MM.1S (cell line): ENCODE measurements at regions not wholly inside any gene's neighbourhood (a gene's known extent, or its start where the extent isn't known, plus 50 kb on each side); places are given as distances from the start of the nearest gene placed in this dataset.

Experiments used
- DNase-seq: peaks from one replicate; pipeline ENCODE4 v3.0.0-alpha.2; 2015
- H2AFZ ChIP-seq: fragments of 300-600 bp; sonication (generic); 2 replicates; pipeline ENCODE4 v1.6.0; 2016; ENCODE audit warnings: antibody characterized with exemption, low read length
- H3F3A ChIP-seq: fragments of 300-600 bp; sonication (generic); 2 replicates; pipeline ENCODE4 v1.6.1; 2016; ENCODE audit warnings: mild to moderate bottlenecking, antibody characterized with exemption, low read length, moderate library complexity, mixed read lengths; ENCODE audit not compliant: insufficient read depth
- H3K27ac ChIP-seq: fragments of 300-600 bp; sonication (generic); 2 replicates; pipeline ENCODE4 v1.5.1; 2016; ENCODE audit warnings: mild to moderate bottlenecking, low read length
- H3K27me3 ChIP-seq: fragments of 300-600 bp; sonication (generic); replicated peaks from 2 replicates; pipeline ENCODE4 v1.6.0; 2016; ENCODE audit warnings: low read length; ENCODE audit not compliant: insufficient read depth
- H3K36me3 ChIP-seq: fragments of 300-600 bp; sonication (generic); replicated peaks from 2 replicates; pipeline ENCODE4 v1.6.1; 2016; ENCODE audit warnings: mild to moderate bottlenecking, low read length, mixed read lengths; ENCODE audit not compliant: insufficient read depth
- H3K4me1 ChIP-seq: fragments of 300-600 bp; sonication (generic); 2 replicates; pipeline ENCODE4 v1.6.1; 2016; ENCODE audit warnings: low read length, mixed read lengths
- H3K4me2 ChIP-seq: fragments of 300-600 bp; sonication (generic); 2 replicates; pipeline ENCODE4 v1.6.0; 2016; ENCODE audit warnings: low read depth, low read length
- H3K4me3 ChIP-seq: fragments of 300-600 bp; sonication (generic); 2 replicates; pipeline ENCODE4 v1.5.1; 2016; ENCODE audit warnings: low read length, mixed read lengths
- H3K79me2 ChIP-seq: fragments of 300-600 bp; sonication (generic); 2 replicates; pipeline ENCODE4 v1.6.1; 2016; ENCODE audit warnings: mixed run types, low read length, mixed read lengths
- H3K9ac ChIP-seq: fragments of 300-600 bp; sonication (generic); 2 replicates; pipeline ENCODE4 v1.6.1; 2016; ENCODE audit warnings: low read length, mixed read lengths
- H3K9me2 ChIP-seq: fragments of 300-600 bp; sonication (generic); replicated peaks from 2 replicates; pipeline ENCODE4 v1.6.1; 2016; ENCODE audit warnings: mild to moderate bottlenecking, low read length, mixed read lengths; ENCODE audit not compliant: insufficient read depth
- H3K9me3 ChIP-seq: fragments of 300-600 bp; sonication (generic); replicated peaks from 2 replicates; pipeline ENCODE4 v1.6.1; 2016; ENCODE audit warnings: mild to moderate bottlenecking, low read length, mixed read lengths; ENCODE audit not compliant: insufficient read depth
- H4K20me1 ChIP-seq: fragments of 300-600 bp; sonication (generic); 2 replicates; pipeline ENCODE4 v1.6.1; 2016; ENCODE audit warnings: mild to moderate bottlenecking, low read length, moderate library complexity, mixed read lengths; ENCODE audit not compliant: insufficient read depth
- CTCF ChIP-seq: fragments of 300-600 bp; sonication (generic); IDR thresholded peaks from 2 replicates; pipeline ENCODE4 v1.5.1; 2016; ENCODE audit warnings: antibody characterized with exemption, low read length, mixed read lengths
- EZH2 ChIP-seq: fragments of 300-600 bp; sonication (generic); optimal IDR thresholded peaks from 2 replicates; pipeline ENCODE3; 2017; ENCODE audit warnings: low read depth, mild to moderate bottlenecking, antibody characterized with exemption, low read length, mixed read lengths
- EZH2phosphoT487 ChIP-seq: fragments of 300-600 bp; sonication (generic); IDR thresholded peaks from 2 replicates; pipeline ENCODE4 v1.6.1; 2018; ENCODE audit warnings: antibody characterized with exemption, low read length

- no peak overlapping the region for H3K4me2 ChIP-seq
- no peak overlapping the region for H3K27ac ChIP-seq
- no peaks in the 10 kb centered on the region for H3K36me3 ChIP-seq
- no peak overlapping the region for H2AFZ ChIP-seq
- no peaks in the 10 kb centered on the region for H4K20me1 ChIP-seq
- H3F3A ChIP-seq = no peaks in the 10 kb centered on the region
- no peaks in the 10 kb centered on the region for H3K9me3 ChIP-seq
- H3K4me1 ChIP-seq = no peaks in the 10 kb centered on the region
- TF ChIP-seq CTCF = no peak
- no peak for TF ChIP-seq EZH2phosphoT487
- TF ChIP-seq EZH2 = no peak
- H3K79me2 ChIP-seq = no peaks in the 10 kb centered on the region
- no peaks in the 10 kb centered on the region for H3K9me2 ChIP-seq
- DNase-seq = no peak
- no peak overlapping the region for H3K9ac ChIP-seq
- no peak overlapping the region for H3K4me3 ChIP-seq
- H3K27me3 ChIP-seq = no peaks in the 10 kb centered on the region
These were observed 127.2 kb upstream of the ZNF366 start for GRCh38 chr5:72634444-72634843.

GRCh38 chr5:72633649-72634048, 126.4 kb upstream of the ZNF366 start:
- H3K9me2 ChIP-seq = no peaks in the 10 kb centered on the region
- H3F3A ChIP-seq = no peaks in the 10 kb centered on the region
- no peaks in the 10 kb centered on the region for H3K79me2 ChIP-seq
- H3K9me3 ChIP-seq = no peaks in the 10 kb centered on the region
- H3K4me1 ChIP-seq = no peaks in the 10 kb centered on the region
- TF ChIP-seq EZH2 (no peak), CTCF (no peak), EZH2phosphoT487 (no peak)
- H3K9ac ChIP-seq = no peak overlapping the region
- H2AFZ ChIP-seq = no peak overlapping the region
- no peaks in the 10 kb centered on the region for H3K27me3 ChIP-seq
- no peak overlapping the region for H3K4me3 ChIP-seq
- no peak overlapping the region for H3K27ac ChIP-seq
- no peak overlapping the region for H3K4me2 ChIP-seq
- DNase-seq = no peak
- no peaks in the 10 kb centered on the region for H3K36me3 ChIP-seq
- no peaks in the 10 kb centered on the region for H4K20me1 ChIP-seq

- H3K36me3 ChIP-seq = no peaks in the 10 kb centered on the region
- DNase-seq = no peak
- no peak overlapping the region for H3K4me3 ChIP-seq
- H3K27ac ChIP-seq = no peak overlapping the region
- no peak overlapping the region for H2AFZ ChIP-seq
- no peak overlapping the region for H3K4me2 ChIP-seq
- no peaks in the 10 kb centered on the region for H3K79me2 ChIP-seq
- no peaks in the 10 kb centered on the region for H3K9me3 ChIP-seq
- no peaks in the 10 kb centered on the region for H3F3A ChIP-seq
- no peak overlapping the region for H3K9ac ChIP-seq
- TF ChIP-seq EZH2 (no peak), CTCF (no peak), EZH2phosphoT487 (no peak)
- H4K20me1 ChIP-seq = no peaks in the 10 kb centered on the region
- no peaks in the 10 kb centered on the region for H3K9me2 ChIP-seq
- H3K4me1 ChIP-seq = no peaks in the 10 kb centered on the region
- H3K27me3 ChIP-seq = no peaks in the 10 kb centered on the region
These were observed 125.8 kb upstream of the ZNF366 start for GRCh38 chr5:72633041-72633445.
